SIG-M5 treated with dmso at 0.1 percent for 504 hours (cell line): ENCODE measurements at regions not wholly inside any gene's neighbourhood (a gene's known extent, or its start where the extent isn't known, plus 50 kb on each side); places are given as distances from the start of the nearest gene placed in this dataset.

ENCODE experiments used
- DNase-seq: peaks from one replicate; lab custom pipeline; 2025; ENCODE audit not compliant: unreplicated experiment; lab: John Stamatoyannopoulos, UW

GRCh38 chr19:30082611-30083010, 140.6 kb downstream of the URI1 start:
- no peak for DNase-seq

- no peak for DNase-seq
These were observed 141.2 kb downstream of the URI1 start for GRCh38 chr19:30083125-30083681.

- DNase-seq, result no peak
These were observed 141.7 kb downstream of the URI1 start for GRCh38 chr19:30083701-30084156.

GRCh38 chr19:30084390-30084819, 142.4 kb downstream of the URI1 start:
- DNase-seq, result no peak

- no peak for DNase-seq
These were observed 143.4 kb downstream of the URI1 start for GRCh38 chr19:30085394-30085793.

GRCh38 chr19:30086220-30086619, 144.2 kb downstream of the URI1 start:
- DNase-seq, result no peak

- no peak for DNase-seq
These were observed 144.9 kb downstream of the URI1 start for GRCh38 chr19:30086916-30087315.

- DNase-seq, result no peak
These were observed 145.5 kb downstream of the URI1 start for GRCh38 chr19:30087381-30088138.

- no peak for DNase-seq
These were observed 146.5 kb downstream of the URI1 start for GRCh38 chr19:30088567-30088966.

- DNase-seq, result no peak
These were observed 147.1 kb downstream of the URI1 start for GRCh38 chr19:30089086-30089665.

- no peak for DNase-seq
These were observed 148.4 kb downstream of the URI1 start for GRCh38 chr19:30090476-30090875.

GRCh38 chr19:30090963-30091362, 148.9 kb downstream of the URI1 start:
- no peak for DNase-seq

- no peak for DNase-seq
These were observed 149.4 kb downstream of the URI1 start for GRCh38 chr19:30091456-30091855.

- DNase-seq, result no peak
These were observed 149.8 kb downstream of the URI1 start for GRCh38 chr19:30091856-30092255.

GRCh38 chr19:30092721-30093569, 150.9 kb downstream of the URI1 start:
- no peak for DNase-seq

- DNase-seq, result no peak
These were observed 152.1 kb downstream of the URI1 start for GRCh38 chr19:30093966-30094755.

GRCh38 chr19:30094756-30095140, 152.7 kb downstream of the URI1 start:
- no peak for DNase-seq

- DNase-seq, result no peak
These were observed 153.1 kb downstream of the URI1 start for GRCh38 chr19:30095171-30095570.

GRCh38 chr19:30096596-30097370, 154.7 kb downstream of the URI1 start:
- no peak for DNase-seq

- no peak for DNase-seq
These were observed 155.8 kb downstream of the URI1 start for GRCh38 chr19:30097746-30098280.
